Mucosa of stomach (tissue), 1 donor: ENCODE measurements at regions not wholly inside any gene's neighbourhood (a gene's known extent, or its start where the extent isn't known, plus 50 kb on each side); places are given as distances from the start of the nearest gene placed in this dataset.

ENCODE experiments used
- H3K27me3 ChIP-seq: one replicate; pipeline ENCODE4 v1.7.0; 2013; ENCODE audit warnings: mild to moderate bottlenecking, low read length; ENCODE audit not compliant: control insufficient read depth, insufficient read depth
- H3K36me3 ChIP-seq: one replicate; pipeline ENCODE4 v1.7.0; 2013; ENCODE audit warnings: low read length; ENCODE audit not compliant: control insufficient read depth, insufficient read depth
- H3K4me1 ChIP-seq: one replicate; pipeline ENCODE4 v1.7.0; 2013; ENCODE audit warnings: mild to moderate bottlenecking, low read length; ENCODE audit not compliant: control insufficient read depth, insufficient read depth
- H3K4me3 ChIP-seq: one replicate; pipeline ENCODE4 v1.7.0; 2013; ENCODE audit warnings: low read length
- H3K9ac ChIP-seq: one replicate; pipeline ENCODE4 v1.7.0; 2013; ENCODE audit warnings: mild to moderate bottlenecking, low read length, moderate library complexity
- H3K9me3 ChIP-seq: one replicate; pipeline ENCODE4 v1.7.0; 2013; ENCODE audit warnings: mild to moderate bottlenecking, low read length, moderate library complexity; ENCODE audit not compliant: control insufficient read depth
- donor health status: Pancreatic carcinoma.

DNA sequence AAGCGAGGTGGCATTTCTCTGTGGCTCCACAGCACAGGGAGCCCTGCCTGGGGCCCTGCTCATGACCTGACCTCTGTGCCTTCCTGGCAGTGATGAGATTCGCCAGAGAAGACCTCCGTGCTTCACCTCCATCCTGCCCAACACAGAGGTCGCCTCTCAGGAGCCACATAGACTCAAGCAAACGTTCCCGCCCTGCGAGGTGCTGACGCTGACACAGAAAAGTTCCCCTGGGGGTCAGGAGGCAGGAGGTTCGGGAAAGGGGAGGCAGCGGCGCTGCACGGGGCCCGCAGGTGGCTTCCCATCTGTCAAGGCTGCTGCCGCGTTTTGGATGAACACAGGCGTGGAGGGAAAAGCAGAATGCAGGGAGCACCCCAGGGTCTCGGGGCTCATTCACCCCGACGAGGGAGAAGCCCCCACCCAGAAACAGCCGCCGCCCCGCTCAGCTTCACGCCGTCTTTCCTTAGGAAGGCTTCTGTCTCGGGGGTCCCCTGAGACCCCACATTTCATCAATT, 579.6 kb upstream of the SALL3 start:
- Histone ChIP-seq H3K27me3 (no peaks in the 10 kb centered on the region), H3K9me3 (no peaks in the 10 kb centered on the region), H3K9ac (no peak overlapping the region), H3K4me3 (no peak overlapping the region), H3K36me3 (no peaks in the 10 kb centered on the region), H3K4me1 (no peaks in the 10 kb centered on the region)

DNA sequence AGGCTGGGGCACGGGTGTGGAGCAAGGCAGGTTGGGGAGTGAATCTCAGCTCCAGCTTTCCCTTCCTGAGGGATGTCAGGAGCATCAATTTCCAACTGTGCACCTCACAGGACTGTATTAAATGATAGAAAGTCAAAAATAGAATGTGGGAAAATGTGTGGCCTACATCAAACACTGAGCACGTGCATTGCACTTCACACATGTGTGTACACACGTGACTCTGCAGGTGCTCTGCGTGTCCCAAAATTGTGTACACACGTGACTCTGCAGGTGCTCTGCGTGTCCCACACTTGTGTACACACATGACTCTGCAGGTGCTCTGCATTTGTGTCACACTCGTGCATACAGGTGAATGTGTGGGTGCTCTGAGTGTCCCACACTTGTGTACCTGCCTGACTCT, 577.2 kb upstream of the SALL3 start:
- Histone ChIP-seq H3K4me1 (peaks cover 4% of the 10 kb centered on the region), H3K9ac (no peak overlapping the region), H3K9me3 (no peaks in the 10 kb centered on the region), H3K36me3 (no peaks in the 10 kb centered on the region), H3K4me3 (no peak overlapping the region), H3K27me3 (no peaks in the 10 kb centered on the region)

DNA sequence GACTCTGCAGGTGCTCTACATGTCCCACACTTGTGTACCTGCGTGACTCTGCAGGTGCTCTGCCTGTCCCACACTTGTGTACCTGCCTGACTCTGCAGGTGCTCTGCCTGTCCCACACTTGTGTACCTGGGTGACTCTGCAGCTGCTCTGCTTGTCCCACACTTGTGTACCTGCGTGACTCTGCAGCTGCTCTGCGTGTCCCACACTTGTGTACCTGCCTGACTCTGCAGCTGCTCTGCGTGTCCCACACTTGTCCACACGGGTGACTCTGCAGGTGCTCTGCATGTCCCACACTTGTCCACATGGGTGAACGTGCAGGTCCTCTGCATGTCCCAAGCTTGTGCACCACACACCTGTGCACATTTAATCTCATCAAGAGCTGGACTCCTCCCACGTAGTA, 576.7 kb upstream of the SALL3 start:
- Histone ChIP-seq H3K9me3 (no peaks in the 10 kb centered on the region), H3K4me1 (peaks cover 4% of the 10 kb centered on the region), H3K36me3 (no peaks in the 10 kb centered on the region), H3K9ac (no peak overlapping the region), H3K27me3 (no peaks in the 10 kb centered on the region), H3K4me3 (no peak overlapping the region)

DNA sequence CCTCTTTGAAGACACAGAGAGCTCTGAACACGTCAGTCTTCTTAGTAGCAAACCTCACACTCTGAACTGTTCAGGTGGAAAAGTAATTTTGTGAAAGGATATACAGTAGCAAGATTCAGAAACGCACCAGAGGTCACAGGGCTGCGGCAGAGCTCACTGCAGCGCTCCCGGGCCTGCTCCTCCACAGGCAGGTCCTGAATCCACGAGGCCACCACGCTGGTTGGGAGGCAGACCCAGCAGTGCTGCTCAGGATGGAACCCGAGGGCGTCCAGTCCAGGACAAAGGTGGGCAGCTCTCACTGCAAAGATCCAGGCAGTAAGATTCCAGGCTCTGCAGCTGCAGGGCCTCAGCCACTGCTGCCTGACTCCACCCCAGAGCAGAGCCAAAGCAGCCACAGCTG, 576.2 kb upstream of the SALL3 start:
- Histone ChIP-seq H3K4me1 (peaks cover 4% of the 10 kb centered on the region), H3K9ac (no peak overlapping the region), H3K27me3 (no peaks in the 10 kb centered on the region)

DNA sequence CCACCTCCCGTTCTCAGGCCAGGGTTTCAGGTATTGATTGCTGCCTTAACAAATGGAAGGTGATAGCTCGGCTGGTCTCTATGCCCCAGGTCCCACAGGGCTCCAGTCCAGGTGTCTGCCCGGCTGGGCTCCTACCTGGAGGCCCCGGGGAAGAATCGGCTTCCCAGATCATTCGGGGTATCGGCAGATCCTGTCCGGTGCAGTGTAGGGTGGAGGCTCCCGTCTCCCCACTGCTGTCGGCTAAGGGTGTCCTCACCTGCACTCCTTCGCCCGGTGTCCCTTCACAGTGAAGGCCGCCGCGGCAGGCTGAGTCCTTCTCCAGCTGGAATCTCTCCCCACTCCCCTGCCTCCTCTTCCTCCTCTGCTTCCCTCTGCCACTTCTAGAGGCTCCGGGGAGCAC, 573.9 kb upstream of the SALL3 start:
- Histone ChIP-seq H3K36me3 (no peaks in the 10 kb centered on the region), H3K9me3 (no peaks in the 10 kb centered on the region), H3K4me3 (no peak overlapping the region), H3K4me1 (peaks cover 4% of the 10 kb centered on the region), H3K9ac (no peak overlapping the region), H3K27me3 (no peaks in the 10 kb centered on the region)

More for the DNA sequence above, 576.2 kb upstream of the SALL3 start:
- H3K9me3 ChIP-seq = no peaks in the 10 kb centered on the region
- no peak overlapping the region for H3K4me3 ChIP-seq
- no peaks in the 10 kb centered on the region for H3K36me3 ChIP-seq

DNA sequence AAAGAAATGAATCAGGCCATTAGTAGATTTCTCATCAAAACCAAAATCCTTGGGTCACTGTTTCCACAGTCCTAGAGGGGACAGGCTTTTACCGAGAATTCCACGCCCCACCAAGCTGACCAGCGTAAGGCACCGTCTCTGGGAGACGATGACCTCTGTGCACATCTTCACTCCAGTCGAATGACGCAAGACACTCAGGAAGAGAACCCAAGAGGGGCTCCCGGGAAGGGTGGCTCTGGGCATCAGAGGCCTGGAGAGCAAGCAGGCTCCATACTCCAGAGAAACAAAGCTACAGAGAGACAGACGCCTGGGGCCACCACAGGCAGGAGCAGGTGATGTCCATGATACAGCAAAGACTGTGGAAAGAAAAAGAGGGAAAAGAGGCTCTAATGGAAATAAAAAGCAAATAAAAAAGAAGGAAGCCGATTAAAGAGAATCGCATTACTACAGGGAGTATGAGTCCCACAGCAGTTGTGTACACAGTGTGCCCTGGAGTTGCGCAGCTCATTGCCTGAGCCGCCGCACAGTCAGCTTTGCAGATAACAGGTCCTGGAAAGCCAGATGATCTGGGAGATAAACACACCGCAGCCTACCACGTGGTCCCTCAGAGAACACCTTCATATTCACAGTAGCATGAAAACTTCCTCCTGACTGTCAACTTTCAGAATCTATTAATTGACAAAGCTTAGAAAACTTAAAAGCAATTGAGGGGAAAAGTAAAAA, 572.7 kb upstream of the SALL3 start:
- peak overlapping the region; percentile 46 for H3K9ac ChIP-seq
- no peaks in the 10 kb centered on the region for H3K27me3 ChIP-seq
- H3K9me3 ChIP-seq = no peaks in the 10 kb centered on the region
- H3K36me3 ChIP-seq = no peaks in the 10 kb centered on the region
- H3K4me3 ChIP-seq = no peak overlapping the region
- peaks cover 4% of the 10 kb centered on the region for H3K4me1 ChIP-seq

DNA sequence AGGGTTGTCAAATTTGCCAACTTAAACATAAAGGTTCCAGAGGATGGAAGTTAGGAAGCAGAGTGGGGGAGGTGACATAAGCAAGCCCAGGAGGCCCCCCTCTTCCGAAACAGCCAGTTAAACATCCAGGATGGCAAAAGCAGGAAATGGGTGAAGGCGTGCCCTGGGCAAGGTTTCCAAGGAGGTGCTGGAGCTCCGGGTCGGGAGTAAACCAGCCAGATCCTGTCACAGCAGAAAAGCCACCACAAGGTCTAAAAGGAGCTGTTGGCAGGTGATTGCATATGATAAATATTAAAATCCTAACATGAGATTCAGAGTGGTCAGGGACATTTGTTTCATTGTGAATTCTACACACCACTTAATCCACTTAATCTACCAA, 572.2 kb upstream of the SALL3 start:
- Histone ChIP-seq H3K9me3 (no peaks in the 10 kb centered on the region), H3K27me3 (no peaks in the 10 kb centered on the region), H3K9ac (no peak overlapping the region), H3K4me1 (peaks cover 4% of the 10 kb centered on the region), H3K36me3 (no peaks in the 10 kb centered on the region), H3K4me3 (no peak overlapping the region)

DNA sequence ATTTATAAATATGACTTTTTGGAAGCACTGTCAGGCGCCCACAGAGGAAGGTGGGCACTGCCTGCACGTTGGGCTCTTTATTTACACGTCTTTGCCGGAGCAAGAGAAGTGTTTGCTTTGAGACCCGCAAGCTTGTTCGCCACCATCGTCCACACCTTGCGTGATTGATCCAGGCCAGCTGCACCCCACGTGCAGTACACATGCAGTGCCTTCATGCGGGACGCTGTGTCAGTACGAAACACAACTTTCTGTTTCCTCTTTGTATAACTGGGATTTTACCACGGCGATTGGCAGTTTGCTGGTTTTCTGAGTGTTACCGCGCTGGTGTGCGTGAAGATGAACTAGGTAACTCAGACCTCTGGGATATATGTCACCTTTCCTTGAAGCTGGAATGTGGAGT, 571.0 kb upstream of the SALL3 start:
- H3K27me3 ChIP-seq = no peaks in the 10 kb centered on the region
- H3K9me3 ChIP-seq = no peaks in the 10 kb centered on the region
- H3K36me3 ChIP-seq = no peaks in the 10 kb centered on the region
- no peak overlapping the region for H3K4me3 ChIP-seq
- H3K4me1 ChIP-seq = peaks cover 4% of the 10 kb centered on the region
- H3K9ac ChIP-seq = no peak overlapping the region

DNA sequence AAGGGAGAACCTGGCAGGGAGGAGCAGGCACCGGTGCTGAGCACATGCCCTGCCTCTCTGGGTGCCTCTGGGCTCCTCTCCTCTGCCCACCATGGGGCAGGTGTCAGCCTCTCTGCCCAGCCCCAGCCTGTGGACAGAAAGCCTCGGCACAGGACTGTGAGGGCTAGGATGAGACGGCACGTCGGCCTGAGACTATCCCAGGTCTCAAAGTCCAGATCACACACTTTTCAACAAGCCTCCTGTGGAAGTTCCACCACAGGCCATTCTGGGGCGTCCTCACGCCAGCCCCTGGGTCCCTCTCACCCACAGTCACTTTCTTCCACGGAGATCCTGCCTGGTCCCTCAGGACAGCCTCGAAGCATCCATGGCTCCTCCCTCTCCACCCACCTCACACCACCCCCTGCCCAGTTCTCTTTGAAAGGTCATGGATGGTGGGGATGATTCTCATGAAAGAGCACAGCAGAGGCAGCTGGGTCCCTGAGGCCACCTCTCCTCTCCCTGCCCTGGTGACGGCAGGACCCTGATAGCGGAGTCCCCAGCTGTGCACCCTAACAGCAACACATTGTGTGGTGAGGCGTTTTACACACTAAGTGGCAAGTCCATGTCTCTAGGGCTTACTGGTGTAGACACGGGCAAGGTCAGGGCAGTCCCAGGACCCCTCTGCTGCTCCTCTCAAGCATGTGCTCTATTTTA, 569.4 kb upstream of the SALL3 start:
- no peaks in the 10 kb centered on the region for H3K9me3 ChIP-seq
- no peak overlapping the region for H3K4me3 ChIP-seq
- H3K9ac ChIP-seq = no peak overlapping the region
- H3K36me3 ChIP-seq = no peaks in the 10 kb centered on the region
- H3K27me3 ChIP-seq = no peaks in the 10 kb centered on the region
- H3K4me1 ChIP-seq = peaks cover 4% of the 10 kb centered on the region

DNA sequence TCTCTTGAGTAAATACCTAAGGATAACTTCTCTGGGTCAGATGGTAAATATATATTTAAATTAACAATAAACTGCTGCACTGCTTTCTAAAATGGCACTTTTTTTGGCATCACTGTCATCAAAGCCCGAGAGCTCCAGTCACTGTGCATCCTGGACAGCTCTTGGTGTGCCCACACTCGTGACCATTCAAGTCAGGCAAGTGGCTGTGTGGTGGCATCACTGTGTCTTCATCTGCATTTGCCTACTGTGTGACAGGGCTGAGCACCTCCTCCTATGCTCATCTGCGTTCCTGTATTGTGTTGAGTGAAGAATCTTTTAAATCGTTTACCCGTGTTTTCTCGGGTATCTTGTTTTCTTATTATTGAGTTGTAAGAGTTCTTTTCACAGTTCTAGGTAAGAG, 568.1 kb upstream of the SALL3 start:
- Histone ChIP-seq H3K4me1 (peaks cover 4% of the 10 kb centered on the region), H3K27me3 (no peaks in the 10 kb centered on the region), H3K9me3 (no peaks in the 10 kb centered on the region), H3K9ac (no peak overlapping the region), H3K36me3 (no peaks in the 10 kb centered on the region), H3K4me3 (no peak overlapping the region)

DNA sequence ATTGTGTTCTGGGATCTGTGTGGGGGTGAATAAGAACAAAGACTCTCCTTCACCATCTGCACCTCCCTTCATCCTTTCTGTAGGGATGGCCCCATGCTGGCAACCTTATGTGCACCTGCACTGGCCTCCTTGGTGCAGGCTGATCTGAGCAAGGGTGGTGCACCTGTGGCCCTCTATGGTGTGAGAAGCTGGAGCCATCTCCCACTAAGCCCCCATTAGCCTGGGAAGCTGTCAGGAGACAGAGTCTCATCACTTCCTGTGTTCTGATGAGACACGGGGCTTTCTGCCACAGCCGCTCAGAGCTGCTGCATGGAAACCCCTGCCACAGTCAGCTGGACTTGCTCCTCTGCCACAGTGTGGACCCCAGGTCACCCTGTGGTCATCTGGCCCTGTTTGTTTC, 565.3 kb upstream of the SALL3 start:
- Histone ChIP-seq H3K4me1 (no peaks in the 10 kb centered on the region), H3K27me3 (no peaks in the 10 kb centered on the region), H3K4me3 (no peak overlapping the region), H3K36me3 (no peaks in the 10 kb centered on the region), H3K9me3 (no peaks in the 10 kb centered on the region), H3K9ac (no peak overlapping the region)

DNA sequence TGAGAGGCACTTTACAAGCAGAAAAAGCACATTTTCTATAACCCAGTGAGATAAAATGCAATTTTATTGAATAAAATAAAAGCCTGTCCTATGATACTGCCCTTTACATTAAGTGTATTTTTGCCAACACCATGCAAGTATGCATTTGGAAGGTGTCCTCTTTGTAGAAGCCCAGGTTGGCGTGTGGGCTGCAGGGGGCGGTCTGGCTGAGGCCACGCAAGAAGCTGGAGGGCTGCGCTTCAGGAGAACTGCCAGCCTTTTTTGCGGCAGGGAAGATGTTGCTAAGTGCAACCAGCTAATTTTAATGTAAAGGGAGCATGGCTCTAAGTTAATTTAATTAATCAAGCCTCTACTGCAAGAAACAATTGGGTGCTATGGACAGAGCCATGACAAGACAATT, 562.8 kb upstream of the SALL3 start:
- Histone ChIP-seq H3K4me3 (no peak overlapping the region), H3K36me3 (no peaks in the 10 kb centered on the region), H3K27me3 (no peaks in the 10 kb centered on the region), H3K4me1 (no peaks in the 10 kb centered on the region), H3K9me3 (no peaks in the 10 kb centered on the region), H3K9ac (no peak overlapping the region)
